Inflammatory macrophage (primary cell): ENCODE measurements at regions not wholly inside any gene's neighbourhood (a gene's known extent, or its start where the extent isn't known, plus 50 kb on each side); places are given as distances from the start of the nearest gene placed in this dataset.
"Not testable (repeated sequence)": the region's sequence is repeated elsewhere in the genome, so short reads cannot be mapped to it uniquely, and the experiment has no call there.

Experiments
- DNase-seq, 2 donors: peaks; one replicate each; pipeline ENCODE4 v3.0.0-alpha.2; 2020 to 2022

DNA sequence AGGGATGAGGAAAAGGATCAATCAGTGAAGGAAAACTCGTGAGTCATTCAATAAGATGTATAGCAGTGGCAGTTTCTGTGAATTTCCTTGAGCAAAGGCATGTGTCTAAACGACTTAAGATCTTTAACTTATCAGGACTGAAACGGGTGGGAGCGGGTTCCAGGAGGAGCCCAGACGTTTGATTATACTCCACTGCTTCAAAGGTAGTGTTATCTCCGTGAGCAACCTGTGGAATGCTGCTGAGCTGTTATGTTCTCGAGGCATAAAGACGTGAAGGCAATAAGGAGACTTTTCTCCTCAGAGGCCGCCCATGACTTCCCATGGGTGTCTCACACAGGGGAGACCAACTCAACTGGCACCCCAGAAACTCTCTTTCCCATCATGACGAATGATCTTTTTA is 72.7 kb upstream of the DLGAP1 start:
- DNase-seq, result not testable (repeated sequence)

DNA sequence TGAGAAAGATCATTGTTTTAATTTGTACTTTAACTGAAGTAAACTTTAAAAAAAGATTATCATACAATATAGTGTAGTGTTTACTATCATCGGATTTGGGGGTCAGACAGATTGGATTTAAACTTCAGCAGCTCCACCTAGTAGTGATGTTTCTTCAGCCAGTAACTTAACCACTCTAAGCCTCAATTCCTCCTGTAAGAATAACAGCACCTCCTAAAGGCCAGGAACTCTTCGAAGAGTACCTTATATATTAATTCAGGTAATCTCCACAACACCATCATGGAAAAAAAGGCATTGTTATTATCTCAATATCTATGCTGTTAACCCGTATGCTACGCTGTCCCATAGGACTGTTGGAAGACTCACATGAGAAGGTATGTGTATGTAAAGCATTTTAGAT is 69.0 kb upstream of the DLGAP1 start:
- no peak for DNase-seq

DNA sequence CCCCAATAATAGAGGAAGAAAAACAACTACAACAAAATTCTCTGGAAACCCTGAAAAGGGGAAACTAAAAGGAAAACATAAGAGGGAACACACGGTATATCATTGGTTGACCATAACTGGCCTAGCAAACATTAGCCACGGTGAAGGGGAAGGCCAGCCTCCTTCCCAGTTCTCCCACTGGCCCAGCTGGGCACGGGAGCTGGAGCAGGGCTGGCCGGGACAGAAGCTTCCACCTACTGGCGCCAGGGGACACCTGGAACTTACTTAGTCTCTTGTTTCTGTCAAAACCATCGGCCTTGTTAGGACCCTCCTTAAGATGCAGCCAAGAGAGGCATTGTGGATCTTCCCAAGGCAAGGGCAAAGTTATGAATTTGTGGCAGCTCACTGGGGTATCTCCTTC is 56.1 kb upstream of the DLGAP1 start:
- no peak for DNase-seq

DNA sequence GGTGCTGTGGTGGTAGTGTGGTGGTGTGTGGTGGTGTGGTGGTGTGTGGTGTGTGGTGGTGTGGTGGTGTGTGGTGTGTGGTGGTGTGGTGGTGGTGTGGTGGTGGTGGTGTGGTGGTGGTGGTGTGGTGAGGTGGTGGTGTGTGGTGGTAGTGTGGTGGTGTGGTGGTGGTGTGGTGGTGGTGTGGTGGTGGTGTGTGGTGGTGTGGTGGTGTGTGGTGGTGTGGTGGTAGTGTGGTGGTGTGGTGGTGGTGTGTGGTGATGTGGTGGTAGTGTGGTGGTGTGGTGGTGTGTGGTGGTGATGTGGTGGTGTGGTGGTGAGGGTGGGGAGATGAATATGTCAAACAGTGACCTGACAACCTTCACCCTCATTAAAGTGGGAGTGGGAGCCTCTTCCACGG is 55.6 kb upstream of the DLGAP1 start:
- peak in 1 of 2 donors; percentile 0 for DNase-seq

DNA sequence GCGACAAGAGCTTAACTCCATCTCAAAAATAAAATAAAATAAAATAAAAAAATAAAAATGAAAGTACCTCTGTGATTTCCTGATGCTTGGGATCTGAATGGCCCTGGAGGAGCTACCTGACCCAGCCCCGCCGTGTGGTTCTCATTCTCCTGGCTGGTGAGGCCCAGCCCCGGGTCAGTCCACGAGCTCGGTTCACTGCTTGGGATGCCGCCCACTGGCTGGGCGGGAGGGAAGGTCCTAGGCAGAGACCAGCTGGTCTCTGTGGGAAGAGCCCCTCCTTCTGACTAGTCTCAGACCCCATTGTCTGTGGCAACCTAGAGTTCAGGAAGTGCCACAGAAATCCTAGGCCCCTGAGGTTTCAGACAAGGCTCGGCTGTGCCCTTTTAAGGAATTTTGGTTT is 55.1 kb upstream of the DLGAP1 start:
- no peak for DNase-seq
